ENCODE measurements at regions not wholly inside any gene's neighbourhood (a gene's known extent, or its start where the extent isn't known, plus 50 kb on each side); places are given as distances from the start of the nearest gene placed in this dataset.

- peak overlapping the region; percentile 69 for H3K4ac ChIP-seq (ENCODE audit: low read depth, low read length)
- H2AK9ac ChIP-seq (replicated peaks; ENCODE audit: low read depth, low read length, poor library complexity), result no peak overlapping the region
- ChIA-PET CTCF (no interaction called here), POLR2A (ENCODE audit: unreplicated experiment) (interaction anchor here (0.6 to 1.4 kb wide), 3 partner anchors 37 to 92 kb away, joined by 3 to 4 read pairs (median 3); no protein-coding TSS in a partner anchor)
- H2BK120ac ChIP-seq (ENCODE audit: low read depth, low read length), result peak overlapping the region; percentile 71
- H3K9ac ChIP-seq (ENCODE audit: low read depth, low read length), result no peak overlapping the region
- no peak for ATAC-seq (ENCODE audit: low read depth)
- peak overlapping the region; percentile 46; the same call in 1 of the 2 replicates for H3K56ac ChIP-seq (ENCODE audit: extremely low read depth, insufficient read depth, low read length)
- peak overlapping the region; percentile 48 for H3K23ac ChIP-seq (ENCODE audit: low read depth, low read length)
- DNase-seq, result no peak
- H4K20me1 ChIP-seq (ENCODE audit: insufficient read depth, low read length), result no peaks in the 10 kb centered on the region
- peak overlapping the region; percentile 18; the same call in 1 of the 2 replicates for H3K4me2 ChIP-seq (ENCODE audit: low read depth, low read length)
- peak overlapping the region; percentile 53; the same call in 1 of the 2 replicates for H4K91ac ChIP-seq (ENCODE audit: insufficient read depth, low read depth, low read length)
- H3K14ac ChIP-seq (replicated peaks; ENCODE audit: low read depth, low read length), result peak overlapping the region; percentile 54
- H3K9me3 ChIP-seq (ENCODE audit: control insufficient read depth, insufficient read depth, low read length), result no peaks in the 10 kb centered on the region
- dilution Hi-C loops (cut with HindIII; ENCODE audit: low sequenced_read_pairs, unreplicated experiment) (no loop called here), in situ Hi-C loops (cut with MboI; ENCODE audit: low sequenced_read_pairs) (no loop called here), intact Hi-C loops (cut with micrococcal nuclease) (no loop called here)
- peak overlapping the region; percentile 19; the same call in 1 of the 2 replicates for H3K27ac ChIP-seq (ENCODE audit: insufficient read depth, low read length)
- BruUV-seq (replicated peaks), result no TSS peak
- no peak overlapping the region for H2BK5ac ChIP-seq (ENCODE audit: low read depth, low read length, poor library complexity, severe bottlenecking)
- H3K36me3 ChIP-seq (ENCODE audit: control insufficient read depth, insufficient read depth, low read length), result no peaks in the 10 kb centered on the region
- peak overlapping the region; percentile 5 to 44; a peak in 2 of 4 replicates for H4K8ac ChIP-seq (ENCODE audit: low read depth in 2 of 2, low read length in 2 of 2)
- no peak overlapping the region for H3K4me3 ChIP-seq (ENCODE audit: insufficient read depth, low read depth, low read length)
- peak overlapping the region; percentile 59; the same call in 1 of the 2 replicates for H2AK5ac ChIP-seq (ENCODE audit: low read depth, low read length)
- peak overlapping the region; percentile 27; the same call in 1 of the 2 replicates for H4K5ac ChIP-seq (ENCODE audit: low read depth, low read length)
- H3K18ac ChIP-seq (ENCODE audit: low read depth, low read length), result peak overlapping the region; percentile 14
- no CpG with 5 or more reads among the region's 1 CpG for WGBS, 2 experiments (ENCODE audit: extremely low coverage in 2 of 2, insufficient read length in 1 of 2)
- TF ChIP-seq MXI1 (IDR thresholded peaks at IDR 0.05; ENCODE audit: borderline replicate concordance, low read depth, low read length), result no peak
- TF ChIP-seq CHD1 (IDR thresholded peaks at IDR 0.05; ENCODE audit: low read depth, low read length), result no peak
- no peak for TF ChIP-seq MAZ (IDR thresholded peaks at IDR 0.05; ENCODE audit: borderline replicate concordance, low read depth, low read length)
- no peak for TF ChIP-seq CEBPB (IDR thresholded peaks at IDR 0.05; ENCODE audit: low read depth, low read length)
- TF ChIP-seq RAD21 (IDR thresholded peaks at IDR 0.05; ENCODE audit: low read length), result no peak
- no peak for TF ChIP-seq NFE2L2 (IDR thresholded peaks at IDR 0.05; ENCODE audit: low read depth, low read length)
- no peak for TF ChIP-seq CTCF (conservative IDR thresholded peaks at IDR 0.05; ENCODE audit: low read depth, low read length)
- TF ChIP-seq RCOR1 (IDR thresholded peaks at IDR 0.05; ENCODE audit: insufficient replicate concordance, low read length), result no peak
- TF ChIP-seq RFX5 (IDR thresholded peaks at IDR 0.05; ENCODE audit: low read depth, low read length), result no peak
- TF ChIP-seq SMC3 (IDR thresholded peaks at IDR 0.05; ENCODE audit: low read depth, low read length), result no peak
- H3K4me1 ChIP-seq (ENCODE audit: control insufficient read depth, insufficient read depth, low read length), result peaks cover 18% of the 10 kb centered on the region
- H3K27me3 ChIP-seq (ENCODE audit: control insufficient read depth, insufficient read depth, low read length), result no peaks in the 10 kb centered on the region
- no peak overlapping the region for H2AFZ ChIP-seq (replicated peaks; ENCODE audit: low read length, poor library complexity)
- H3K79me1 ChIP-seq (ENCODE audit: low read depth in 1 of 2, low read length in 2 of 2), result peaks cover 0 to 12% of the 10 kb centered on the region in 2 experiments; a peak in 3 of 4 replicates
- H2BK15ac ChIP-seq (ENCODE audit: low read depth, low read length), result peak overlapping the region; percentile 84; the same call in 2 of the 3 replicates
- H3K9me1 ChIP-seq (ENCODE audit: insufficient read depth, low read length), result peaks cover 13% of the 10 kb centered on the region
- H2BK20ac ChIP-seq (ENCODE audit: low read depth, low read length), result peak overlapping the region; percentile 64
These were observed 83.2 kb upstream of the SLC38A2 start for GRCh38 chr12:46455648-46456352.

Data from IMR-90 (cell line).